GM18870 (cell line): ENCODE measurements at regions not wholly inside any gene's neighbourhood (a gene's known extent, or its start where the extent isn't known, plus 50 kb on each side); places are given as distances from the start of the nearest gene placed in this dataset.
A peak's percentile ranks its signal among the peaks of the same experiment; 100 is the strongest.

ENCODE experiments used
- ATAC-seq: cut with Tn5 transposase; IDR thresholded peaks from one replicate; pipeline ENCODE4 v1.9.1; 2021; ENCODE audit warnings: moderate library complexity; ENCODE audit not compliant: unreplicated experiment

- ATAC-seq, result no peak
These were observed 160.3 kb downstream of the PTEN start for GRCh38 chr10:88023676-88024075.

GRCh38 chr10:88026031-88026430, 162.6 kb downstream of the PTEN start:
- ATAC-seq, result no peak

- ATAC-seq, result peak; percentile 43
These were observed 164.1 kb downstream of the PTEN start for GRCh38 chr10:88027570-88027969.

- peak; percentile 24 for ATAC-seq
These were observed 164.6 kb downstream of the PTEN start for GRCh38 chr10:88028072-88028471.

- no peak for ATAC-seq
These were observed 165.2 kb downstream of the PTEN start for GRCh38 chr10:88028654-88029053.

- ATAC-seq, result no peak
These were observed 169.1 kb downstream of the PTEN start for GRCh38 chr10:88032566-88032965.

GRCh38 chr10:88033385-88033784, 170.0 kb downstream of the PTEN start:
- no peak for ATAC-seq

- ATAC-seq, result no peak
These were observed 170.4 kb downstream of the PTEN start for GRCh38 chr10:88033793-88034192.

- no peak for ATAC-seq
These were observed 172.7 kb downstream of the PTEN start for GRCh38 chr10:88036126-88036525.

- ATAC-seq, result no peak
These were observed 174.2 kb downstream of the PTEN start for GRCh38 chr10:88037623-88038022.

GRCh38 chr10:88038268-88038667, 174.8 kb downstream of the PTEN start:
- ATAC-seq, result no peak

- no peak for ATAC-seq
These were observed 176.2 kb downstream of the PTEN start for GRCh38 chr10:88039496-88040200.

GRCh38 chr10:88041243-88042159, 178.1 kb downstream of the PTEN start:
- ATAC-seq, result no peak

- ATAC-seq, result no peak
These were observed 179.0 kb downstream of the PTEN start for GRCh38 chr10:88042160-88043100.

GRCh38 chr10:88045096-88045495, 181.7 kb downstream of the PTEN start:
- ATAC-seq, result no peak

GRCh38 chr10:88045656-88046415, 182.4 kb downstream of the PTEN start:
- no peak for ATAC-seq

- no peak for ATAC-seq
These were observed 184.2 kb downstream of the PTEN start for GRCh38 chr10:88047579-88047978.

- ATAC-seq, result no peak
These were observed 184.9 kb downstream of the PTEN start for GRCh38 chr10:88048312-88048711.

- no peak for ATAC-seq
These were observed 185.8 kb downstream of the PTEN start for GRCh38 chr10:88049204-88049603.

- ATAC-seq, result no peak
These were observed 194.3 kb downstream of the PTEN start for GRCh38 chr10:88057720-88058119.
